IMR-90 (cell line): ENCODE measurements at regions not wholly inside any gene's neighbourhood (a gene's known extent, or its start where the extent isn't known, plus 50 kb on each side); places are given as distances from the start of the nearest gene placed in this dataset.

Experiments
- ATAC-seq: fragments of 200-7000 bp; cut with Tn5 transposase; 2 replicates; pipeline ENCODE4 v1.9.1; 2020; ENCODE audit warnings: low read depth, mild to moderate bottlenecking, moderate library complexity
- BruUV-seq: library from RNA; stranded (reverse); fragments of 400-500 nt; replicated peaks from 2 replicates; lab custom pipeline; 2021; lab: Mats Ljungman, UMichigan
- CTCF ChIA-PET: fragments of 300-600 bp; formaldehyde crosslinking; extraction: SDS; loops from one replicate; lab custom pipeline; 2021; ENCODE audit warnings: antibody characterized with exemption; lab: Yijun Ruan, JAX
- POLR2A ChIA-PET: fragments of 300-600 bp; sonication (Branson Sonifier 250); formaldehyde crosslinking; loops from one replicate; lab custom pipeline; 2022; ENCODE audit warnings: antibody characterized with exemption; ENCODE audit not compliant: unreplicated experiment; lab: Charles Lee
- DNase-seq: peaks from one replicate; pipeline ENCODE4 v3.0.0; 2013
- H2AFZ ChIP-seq: replicated peaks from 2 replicates; pipeline ENCODE3; 2013; ENCODE audit warnings: low read length, mild to moderate bottlenecking; ENCODE audit not compliant: poor library complexity
- H2AK5ac ChIP-seq: 2 replicates; pipeline ENCODE4 v1.6.1; 2013; ENCODE audit warnings: low read depth, low read length, inconsistent platforms
- H2AK9ac ChIP-seq: replicated peaks from 2 replicates; pipeline ENCODE3; 2013; ENCODE audit warnings: mild to moderate bottlenecking, low read depth, low read length, moderate library complexity; ENCODE audit not compliant: poor library complexity
- H2BK120ac ChIP-seq: 2 replicates; pipeline ENCODE4 v1.6.1; 2013; ENCODE audit warnings: low read depth, low read length, inconsistent platforms
- H2BK15ac ChIP-seq: 3 replicates; pipeline ENCODE4 v1.6.1; 2013; ENCODE audit warnings: low read depth, low read length, inconsistent platforms
- H2BK20ac ChIP-seq: 2 replicates; pipeline ENCODE4 v1.6.1; 2013; ENCODE audit warnings: low read depth, mild to moderate bottlenecking, inconsistent platforms, low read length, moderate library complexity
- H2BK5ac ChIP-seq: 2 replicates; pipeline ENCODE4 v1.6.1; 2013; ENCODE audit warnings: mild to moderate bottlenecking, low read depth, low read length, inconsistent platforms; ENCODE audit not compliant: poor library complexity, severe bottlenecking
- H3K14ac ChIP-seq: replicated peaks from 2 replicates; pipeline ENCODE4 v1.6.1; 2013; ENCODE audit warnings: low read depth, low read length, inconsistent platforms
- H3K18ac ChIP-seq: 2 replicates; pipeline ENCODE4 v1.6.1; 2013; ENCODE audit warnings: low read depth, low read length, control low read depth
- H3K23ac ChIP-seq: 2 replicates; pipeline ENCODE4 v1.6.1; 2013; ENCODE audit warnings: low read depth, low read length, inconsistent platforms
- H3K27ac ChIP-seq: 2 replicates; pipeline ENCODE4 v1.5.1; 2013; ENCODE audit warnings: mild to moderate bottlenecking, control low read depth, low read length; ENCODE audit not compliant: insufficient read depth
- H3K27me3 ChIP-seq: 2 replicates; pipeline ENCODE4 v1.6.1; 2013; ENCODE audit warnings: low read length; ENCODE audit not compliant: control insufficient read depth, insufficient read depth
- H3K36me3 ChIP-seq: 2 replicates; pipeline ENCODE4 v1.6.1; 2013; ENCODE audit warnings: low read length, mixed read lengths; ENCODE audit not compliant: control insufficient read depth, insufficient read depth
- H3K4ac ChIP-seq: 2 replicates; pipeline ENCODE4 v1.6.1; 2013; ENCODE audit warnings: low read depth, low read length, inconsistent platforms
- H3K4me1 ChIP-seq: 2 replicates; pipeline ENCODE4 v1.6.1; 2013; ENCODE audit warnings: low read length, mixed read lengths; ENCODE audit not compliant: control insufficient read depth, insufficient read depth
- H3K4me2 ChIP-seq: 2 replicates; pipeline ENCODE4 v1.6.1; 2013; ENCODE audit warnings: low read depth, mild to moderate bottlenecking, control low read depth, low read length, moderate library complexity
- H3K4me3 ChIP-seq: 2 replicates; pipeline ENCODE4 v1.5.1; 2013; ENCODE audit warnings: low read depth, mild to moderate bottlenecking, control low read depth, low read length, moderate library complexity; ENCODE audit not compliant: insufficient read depth
- H3K56ac ChIP-seq: 2 replicates; pipeline ENCODE4 v1.6.1; 2013; ENCODE audit warnings: low read length, inconsistent platforms; ENCODE audit not compliant: insufficient read depth; ENCODE audit errors: extremely low read depth
- H3K79me1 ChIP-seq, 2 experiments: 2 replicates each; pipeline ENCODE4 v1.6.1; 2013; ENCODE audit warnings: low read length in 2 of 2, inconsistent platforms in 1 of 2, low read depth in 1 of 2
- H3K9ac ChIP-seq: 2 replicates; pipeline ENCODE4 v1.6.1; 2013; ENCODE audit warnings: low read depth, low read length, control low read depth
- H3K9me1 ChIP-seq: 2 replicates; pipeline ENCODE4 v1.6.1; 2013; ENCODE audit warnings: low read length, inconsistent platforms; ENCODE audit not compliant: insufficient read depth
- H3K9me3 ChIP-seq: 2 replicates; pipeline ENCODE4 v1.6.1; 2013; ENCODE audit warnings: low read length; ENCODE audit not compliant: control insufficient read depth, insufficient read depth
- H4K20me1 ChIP-seq: 2 replicates; pipeline ENCODE4 v1.6.1; 2013; ENCODE audit warnings: low read length, inconsistent platforms; ENCODE audit not compliant: insufficient read depth
- H4K5ac ChIP-seq: 2 replicates; pipeline ENCODE4 v1.6.1; 2013; ENCODE audit warnings: mild to moderate bottlenecking, low read depth, low read length, control low read depth
- H4K8ac ChIP-seq, 2 experiments: 2 replicates each; pipeline ENCODE4 v1.6.1; 2013; ENCODE audit warnings: low read depth in 2 of 2, low read length in 2 of 2, control low read depth in 1 of 2, inconsistent platforms in 1 of 2
- H4K91ac ChIP-seq: 2 replicates; pipeline ENCODE4 v1.6.1; 2013; ENCODE audit warnings: low read depth, low read length, inconsistent platforms; ENCODE audit not compliant: insufficient read depth
- BHLHE40 ChIP-seq: fragments of 150-350 bp; IDR thresholded peaks from 2 replicates; pipeline ENCODE4 v1.6.1; 2016; ENCODE audit warnings: mild to moderate bottlenecking, low read depth, low read length
- CEBPB ChIP-seq: IDR thresholded peaks from 2 replicates; pipeline ENCODE4 v1.6.1; 2012; ENCODE audit warnings: low read depth, low read length, improper control_type of control experiment
- CHD1 ChIP-seq: IDR thresholded peaks from 2 replicates; pipeline ENCODE4 v1.6.1; 2012; ENCODE audit warnings: low read depth, low read length, improper control_type of control experiment
- CTCF ChIP-seq: conservative IDR thresholded peaks from 2 replicates; pipeline ENCODE4 v1.5.1; 2012; ENCODE audit warnings: mild to moderate bottlenecking, low read depth, low read length, improper control_type of control experiment
- FOS ChIP-seq: fragments of 150-350 bp; IDR thresholded peaks from 2 replicates; pipeline ENCODE4 v1.6.1; 2016; ENCODE audit warnings: low read depth, low read length
- MAFK ChIP-seq: IDR thresholded peaks from 2 replicates; pipeline ENCODE4 v1.6.1; 2012; ENCODE audit warnings: low read depth, low read length, improper control_type of control experiment
- MAZ ChIP-seq: IDR thresholded peaks from 2 replicates; pipeline ENCODE4 v1.6.1; 2012; ENCODE audit warnings: low read depth, mild to moderate bottlenecking, low read length, improper control_type of control experiment, moderate library complexity, borderline replicate concordance
- NFE2L2 ChIP-seq: fragments of 150-350 bp; IDR thresholded peaks from 2 replicates; pipeline ENCODE4 v1.6.1; 2016; ENCODE audit warnings: low read depth, mild to moderate bottlenecking, low read length
- RCOR1 ChIP-seq: IDR thresholded peaks from 2 replicates; pipeline ENCODE4 v1.6.1; 2012; ENCODE audit warnings: mild to moderate bottlenecking, low read length, improper control_type of control experiment; ENCODE audit not compliant: insufficient replicate concordance
- SMC3 ChIP-seq: fragments of 150-350 bp; IDR thresholded peaks from 2 replicates; pipeline ENCODE4 v1.6.1; 2016; ENCODE audit warnings: low read depth, mild to moderate bottlenecking, antibody characterized with exemption, low read length, moderate library complexity
- WGBS, 2 experiments: methylation state at CpG; one replicate each; pipeline versions ENCODE4 v1.1.5 to v1.1.7; 2013; ENCODE audit warnings: missing lambda C conversion rate in 2 of 2; ENCODE audit not compliant: insufficient read length in 1 of 2; ENCODE audit errors: extremely low coverage in 2 of 2; 5-methylcytosine and 5-hydroxymethylcytosine counted together
- dilution Hi-C: fragments of 300-500 bp; cut with HindIII; formaldehyde crosslinking; loops from one replicate; pipeline ENCODE4 v1.14.3; 2018; ENCODE audit warnings: low sequenced_read_pairs; ENCODE audit not compliant: unreplicated experiment
- in situ Hi-C: fragments of 300-500 bp; cut with MboI; formaldehyde crosslinking; loops from 3 replicates; pipeline ENCODE4 v1.14.3; 2019; ENCODE audit warnings: low sequenced_read_pairs, inconsistent platforms, mixed read lengths
- intact Hi-C: fragments of 100-400 bp; cut with micrococcal nuclease; formaldehyde crosslinking; loops from 2 replicates; pipeline ENCODE4 v1.10.0; 2022
- TF ChIP-seq, protein P1 (sequence below): fragments of 150-350 bp; IDR thresholded peaks from 2 replicates; pipeline ENCODE4 v1.6.1; 2017; ENCODE audit warnings: mild to moderate bottlenecking, antibody characterized with exemption, low read length, low read depth

DNA sequence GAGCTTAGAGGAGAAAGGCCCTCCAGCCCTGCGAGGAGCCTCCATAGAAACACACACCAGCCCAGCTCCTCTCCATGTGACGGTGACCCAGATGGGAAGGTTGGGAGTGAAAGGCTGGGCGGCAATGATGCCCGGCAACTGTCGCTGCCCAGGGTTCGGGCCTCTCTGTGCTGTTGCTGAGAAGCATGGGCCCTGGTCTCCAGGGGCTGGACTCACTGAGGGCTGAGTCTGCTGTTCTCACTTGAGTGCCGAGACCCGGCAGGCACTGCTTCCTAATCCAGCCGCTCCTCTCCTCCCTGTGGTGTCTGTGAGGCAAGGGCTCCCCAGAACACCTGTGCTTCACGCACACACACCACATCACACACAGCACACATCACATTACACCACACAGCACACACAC is 493.6 kb downstream of the GADD45G start:
- H2AFZ ChIP-seq = no peak overlapping the region
- H3K9ac ChIP-seq = no peak overlapping the region
- CTCF ChIA-PET = interaction anchor here (1.6 kb wide), 1 partner anchor 495 kb away, joined by 4 read pairs; no protein-coding TSS in a partner anchor

More for the DNA sequence above, 493.6 kb downstream of the GADD45G start:
- no peaks in the 10 kb centered on the region for H3K9me3 ChIP-seq
- H4K91ac ChIP-seq = no peak overlapping the region
- peak overlapping the region; percentile 28 for H2BK5ac ChIP-seq
- no peaks in the 10 kb centered on the region for H4K20me1 ChIP-seq
- H3K56ac ChIP-seq = no peak overlapping the region
- intact Hi-C loops (no loop called here), dilution Hi-C loops (no loop called here), in situ Hi-C loops (no loop called here)
- H4K5ac ChIP-seq = no peak overlapping the region
- no peak overlapping the region for H3K18ac ChIP-seq
- POLR2A ChIA-PET = no interaction called here
- no peak overlapping the region for H2AK9ac ChIP-seq
- H3K4me3 ChIP-seq = no peak overlapping the region
- H3K79me1 ChIP-seq = no peaks in the 10 kb centered on the region
- H3K4ac ChIP-seq = no peak overlapping the region
- H2AK5ac ChIP-seq = no peak overlapping the region
- H2BK15ac ChIP-seq = no peak overlapping the region
- 71% methylated on average over 1 of the region's 10 CpGs; no CpG with 5 or more reads in 1 of the 2 experiments for WGBS, 2 experiments
- H3K9me1 ChIP-seq = peaks cover 4% of the 10 kb centered on the region; the same call in 1 of the 2 replicates
- H3K27me3 ChIP-seq = peaks cover 6% of the 10 kb centered on the region
- no TSS peak for BruUV-seq
- DNase-seq = no peak
- H4K8ac ChIP-seq = no peak overlapping the region
- H3K14ac ChIP-seq = no peak overlapping the region
- H3K36me3 ChIP-seq = no peaks in the 10 kb centered on the region
- H3K23ac ChIP-seq = no peak overlapping the region
- TF ChIP-seq MAFK = no peak
- TF ChIP-seq, protein P1, sequence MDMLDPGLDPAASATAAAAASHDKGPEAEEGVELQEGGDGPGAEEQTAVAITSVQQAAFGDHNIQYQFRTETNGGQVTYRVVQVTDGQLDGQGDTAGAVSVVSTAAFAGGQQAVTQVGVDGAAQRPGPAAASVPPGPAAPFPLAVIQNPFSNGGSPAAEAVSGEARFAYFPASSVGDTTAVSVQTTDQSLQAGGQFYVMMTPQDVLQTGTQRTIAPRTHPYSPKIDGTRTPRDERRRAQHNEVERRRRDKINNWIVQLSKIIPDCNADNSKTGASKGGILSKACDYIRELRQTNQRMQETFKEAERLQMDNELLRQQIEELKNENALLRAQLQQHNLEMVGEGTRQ = no peak
- TF ChIP-seq CHD1 = no peak
- no peak for TF ChIP-seq CEBPB
- TF ChIP-seq RCOR1 = no peak
- TF ChIP-seq NFE2L2 = no peak
- no peak for TF ChIP-seq SMC3
- TF ChIP-seq BHLHE40 = no peak
- TF ChIP-seq MAZ = no peak
- TF ChIP-seq FOS = no peak
- no peak for TF ChIP-seq CTCF
- no peak overlapping the region for H2BK120ac ChIP-seq
- H3K27ac ChIP-seq = no peak overlapping the region
- H3K4me1 ChIP-seq = no peaks in the 10 kb centered on the region
- H2BK20ac ChIP-seq = no peak overlapping the region
- no peak for ATAC-seq
- H3K4me2 ChIP-seq = no peak overlapping the region
